ENCODE measurements at regions not wholly inside any gene's neighbourhood (a gene's known extent, or its start where the extent isn't known, plus 50 kb on each side); places are given as distances from the start of the nearest gene placed in this dataset.

DNA sequence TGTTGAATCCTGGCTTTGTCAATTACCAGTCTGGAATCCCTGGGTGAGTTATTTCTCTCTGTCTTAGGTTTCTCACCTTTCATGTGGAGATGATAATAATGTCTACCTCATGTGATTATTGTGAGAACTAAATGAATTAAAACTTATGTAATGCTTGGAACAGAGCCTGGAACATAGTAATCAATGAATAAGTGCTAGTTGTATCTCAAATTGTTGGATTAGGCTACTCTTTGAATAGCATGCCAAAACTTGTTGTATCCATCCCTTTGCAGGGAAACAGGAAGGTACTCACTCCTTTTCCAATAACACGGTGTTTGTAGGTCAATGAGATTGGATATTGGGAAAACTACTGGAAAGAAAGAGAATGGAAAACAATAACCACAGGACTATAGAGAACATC is 796.6 kb upstream of the ZEB2 start:
- no peaks in the 10 kb centered on the region for H3K4me1 Mint-ChIP-seq (ENCODE audit: low read depth)
- TF ChIP-seq CTCF (IDR thresholded peaks at IDR 0.05) = no peak
- no peak overlapping the region for H3K4me3 Mint-ChIP-seq (ENCODE audit: unreplicated experiment)
- no peak for DNase-seq (ENCODE audit: low spot score)
- H3K36me3 Mint-ChIP-seq (ENCODE audit: low read depth) = peaks cover 2% of the 10 kb centered on the region
- peaks cover 7% of the 10 kb centered on the region for H3K9me3 Mint-ChIP-seq (ENCODE audit: low read depth)
- no peak overlapping the region for H3K27ac Mint-ChIP-seq (ENCODE audit: unreplicated experiment)
- H3K27me3 Mint-ChIP-seq (ENCODE audit: low read depth) = no peaks in the 10 kb centered on the region

- Mint-ChIP-seq H3K27me3 (ENCODE audit: low read depth) (no peaks in the 10 kb centered on the region), H3K9me3 (ENCODE audit: low read depth) (peaks cover 14% of the 10 kb centered on the region), H3K4me3 (ENCODE audit: unreplicated experiment) (no peak overlapping the region), H3K27ac (ENCODE audit: unreplicated experiment) (no peak overlapping the region), H3K4me1 (ENCODE audit: low read depth) (peaks cover 6% of the 10 kb centered on the region), H3K36me3 (ENCODE audit: low read depth) (peaks cover 2% of the 10 kb centered on the region)
- DNase-seq (ENCODE audit: low spot score) = no peak
- no peak for TF ChIP-seq CTCF (IDR thresholded peaks at IDR 0.05)
These were observed 795.1 kb upstream of the ZEB2 start for GRCh38 chr2:145315053-145315452.

DNA sequence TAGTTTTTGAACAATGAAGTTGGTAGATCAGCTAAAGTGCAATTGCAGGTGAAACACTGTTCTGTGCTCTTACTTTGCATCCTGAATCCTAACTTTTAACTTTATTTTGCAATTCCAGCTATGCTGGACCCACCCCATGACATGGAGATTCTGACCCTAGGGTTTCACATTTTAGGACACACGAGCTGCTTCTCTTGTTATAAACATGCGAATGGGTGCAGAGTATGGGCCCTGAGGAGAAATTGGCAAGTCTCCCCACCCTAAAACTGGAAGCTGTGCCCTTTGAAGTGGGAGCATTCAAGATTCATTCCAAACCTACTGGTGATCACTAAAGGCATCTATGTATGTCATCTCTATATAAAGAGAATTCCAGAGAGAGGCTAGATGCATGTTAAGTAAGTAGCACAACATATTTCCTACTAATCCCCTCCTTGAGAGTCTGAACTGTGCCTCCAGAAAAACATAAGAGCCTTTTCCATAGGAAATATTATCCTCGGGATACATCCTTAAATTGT is 794.3 kb upstream of the ZEB2 start:
- no peak overlapping the region for H3K4me3 Mint-ChIP-seq (ENCODE audit: unreplicated experiment)
- peaks cover 2% of the 10 kb centered on the region for H3K36me3 Mint-ChIP-seq (ENCODE audit: low read depth)
- H3K27ac Mint-ChIP-seq (ENCODE audit: unreplicated experiment) = no peak overlapping the region
- DNase-seq (ENCODE audit: low spot score) = no peak
- no peaks in the 10 kb centered on the region for H3K27me3 Mint-ChIP-seq (ENCODE audit: low read depth)
- H3K4me1 Mint-ChIP-seq (ENCODE audit: low read depth) = peaks cover 9% of the 10 kb centered on the region
- TF ChIP-seq CTCF (IDR thresholded peaks at IDR 0.05) = no peak
- H3K9me3 Mint-ChIP-seq (ENCODE audit: low read depth) = peaks cover 16% of the 10 kb centered on the region

- Mint-ChIP-seq H3K4me1 (ENCODE audit: low read depth) (peaks cover 10% of the 10 kb centered on the region), H3K36me3 (ENCODE audit: low read depth) (no peaks in the 10 kb centered on the region), H3K9me3 (ENCODE audit: low read depth) (peaks cover 3% of the 10 kb centered on the region), H3K27me3 (ENCODE audit: low read depth) (no peaks in the 10 kb centered on the region), H3K4me3 (ENCODE audit: unreplicated experiment) (no peak overlapping the region), H3K27ac (ENCODE audit: unreplicated experiment) (no peak overlapping the region)
- no peak for DNase-seq (ENCODE audit: low spot score)
- no peak for TF ChIP-seq CTCF (IDR thresholded peaks at IDR 0.05)
These were observed 786.0 kb upstream of the ZEB2 start for GRCh38 chr2:145305889-145306288.

DNA sequence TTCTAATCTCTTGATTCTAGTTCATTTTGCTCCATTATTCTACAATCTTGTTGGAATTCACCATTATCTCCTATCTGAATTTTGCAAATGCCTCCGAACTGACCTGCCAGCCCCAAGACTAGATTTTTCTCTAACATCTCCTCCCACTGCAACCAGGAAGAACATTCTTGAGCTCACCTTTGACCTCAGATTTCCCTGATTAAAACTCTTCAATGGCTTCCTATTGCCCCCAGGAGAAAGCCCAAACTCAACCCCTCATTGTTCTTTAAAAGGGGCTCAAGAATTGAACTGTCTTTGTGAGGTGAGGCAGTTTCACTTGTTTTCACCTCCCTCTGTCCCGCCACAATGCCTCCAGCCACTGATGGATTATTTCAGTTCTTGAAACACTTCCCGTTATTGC is 784.6 kb upstream of the ZEB2 start:
- Mint-ChIP-seq H3K27ac (ENCODE audit: unreplicated experiment) (no peak overlapping the region), H3K36me3 (ENCODE audit: low read depth) (no peaks in the 10 kb centered on the region), H3K27me3 (ENCODE audit: low read depth) (no peaks in the 10 kb centered on the region), H3K4me3 (ENCODE audit: unreplicated experiment) (no peak overlapping the region), H3K9me3 (ENCODE audit: low read depth) (peaks cover 2% of the 10 kb centered on the region), H3K4me1 (ENCODE audit: low read depth) (peaks cover 2% of the 10 kb centered on the region)
- DNase-seq (ENCODE audit: low spot score) = no peak
- no peak for TF ChIP-seq CTCF (IDR thresholded peaks at IDR 0.05)
